Breast epithelium (tissue), 4 donors: ENCODE measurements at regions not wholly inside any gene's neighbourhood (a gene's known extent, or its start where the extent isn't known, plus 50 kb on each side); places are given as distances from the start of the nearest gene placed in this dataset.

ENCODE experiments used
- DNase-seq, 2 donors: peaks; one replicate each; pipeline ENCODE4 v3.0.0-alpha.2; 2019; ENCODE audit warnings: low spot score in 2 of 2
- H3K27ac ChIP-seq, 2 donors: fragments of 200-600 bp; sonication (generic) in 1 of 2; one replicate each; pipeline ENCODE4 v1.5.1; 2016 to 2019; ENCODE audit warnings: mild to moderate bottlenecking in 1 of 2
- H3K27me3 ChIP-seq, 2 donors: fragments of 200-600 bp; sonication (generic) in 1 of 2; one replicate each; pipeline versions ENCODE4 v1.5.1 to v1.6.0; 2017 to 2019; ENCODE audit warnings: control low read depth in 1 of 2, mild to moderate bottlenecking in 1 of 2
- H3K36me3 ChIP-seq: fragments of 200-600 bp; one replicate; pipeline ENCODE4 v1.5.1; 2019
- H3K4me1 ChIP-seq, 2 donors: fragments of 200-600 bp; sonication (generic); one replicate each; pipeline ENCODE4 v1.5.1; 2016 to 2019; ENCODE audit warnings: control low read depth in 1 of 2
- H3K4me3 ChIP-seq, 3 donors: fragments of 200-600 bp; sonication (generic); 1 replicate in 2 of 3; 2 replicates in 1 of 3; pipeline ENCODE4 v1.5.1; 2016 to 2019; ENCODE audit warnings: mild to moderate bottlenecking in 3 of 3, moderate library complexity in 2 of 3
- H3K9me3 ChIP-seq, 2 donors: fragments of 200-600 bp; sonication (generic) in 1 of 2; one replicate each; pipeline ENCODE4 v1.5.1; 2016 to 2019; ENCODE audit warnings: control low read depth in 1 of 2
- POLR2A ChIP-seq: fragments of 450-650 bp; IDR thresholded peaks from one replicate; pipeline ENCODE4 v1.6.1; 2016; ENCODE audit warnings: antibody characterized with exemption, mild to moderate bottlenecking, moderate library complexity
- POLR2AphosphoS5 ChIP-seq, 3 donors: sonication (generic); formaldehyde crosslinking; IDR thresholded peaks; one replicate each; pipeline ENCODE4 v1.6.1; 2017; ENCODE audit warnings: antibody characterized with exemption in 3 of 3
- intact Hi-C: fragments of 100-400 bp; cut with DNase I; formaldehyde crosslinking; loops from one replicate; pipeline ENCODE4 v1.15.1; 2023; ENCODE audit warnings: low total_unique reads
- TF ChIP-seq, protein P1 (sequence below), 3 donors: fragments of 450-650 bp; IDR thresholded peaks; one replicate each; pipeline ENCODE4 v1.5.1; 2016 to 2017; ENCODE audit warnings: antibody characterized with exemption in 3 of 3, mild to moderate bottlenecking in 3 of 3, moderate library complexity in 3 of 3

GRCh38 chr7:82539969-82540368 lies 96.4 kb upstream of the CACNA2D1 start:
- Histone ChIP-seq H3K27me3 (no peaks in the 10 kb centered on the region), H3K36me3 (no peaks in the 10 kb centered on the region), H3K4me1 (no peaks in the 10 kb centered on the region), H3K4me3 (no peak overlapping the region), H3K27ac (no peak overlapping the region), H3K9me3 (no peaks in the 10 kb centered on the region)
- no peak for TF ChIP-seq POLR2AphosphoS5 (IDR thresholded peaks at IDR 0.05)
- TF ChIP-seq, protein P1, sequence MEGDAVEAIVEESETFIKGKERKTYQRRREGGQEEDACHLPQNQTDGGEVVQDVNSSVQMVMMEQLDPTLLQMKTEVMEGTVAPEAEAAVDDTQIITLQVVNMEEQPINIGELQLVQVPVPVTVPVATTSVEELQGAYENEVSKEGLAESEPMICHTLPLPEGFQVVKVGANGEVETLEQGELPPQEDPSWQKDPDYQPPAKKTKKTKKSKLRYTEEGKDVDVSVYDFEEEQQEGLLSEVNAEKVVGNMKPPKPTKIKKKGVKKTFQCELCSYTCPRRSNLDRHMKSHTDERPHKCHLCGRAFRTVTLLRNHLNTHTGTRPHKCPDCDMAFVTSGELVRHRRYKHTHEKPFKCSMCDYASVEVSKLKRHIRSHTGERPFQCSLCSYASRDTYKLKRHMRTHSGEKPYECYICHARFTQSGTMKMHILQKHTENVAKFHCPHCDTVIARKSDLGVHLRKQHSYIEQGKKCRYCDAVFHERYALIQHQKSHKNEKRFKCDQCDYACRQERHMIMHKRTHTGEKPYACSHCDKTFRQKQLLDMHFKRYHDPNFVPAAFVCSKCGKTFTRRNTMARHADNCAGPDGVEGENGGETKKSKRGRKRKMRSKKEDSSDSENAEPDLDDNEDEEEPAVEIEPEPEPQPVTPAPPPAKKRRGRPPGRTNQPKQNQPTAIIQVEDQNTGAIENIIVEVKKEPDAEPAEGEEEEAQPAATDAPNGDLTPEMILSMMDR (IDR thresholded peaks at IDR 0.05), result no peak
- TF ChIP-seq POLR2A, result no peak
- no peak for DNase-seq
- intact Hi-C loops, result no loop called here

DNA sequence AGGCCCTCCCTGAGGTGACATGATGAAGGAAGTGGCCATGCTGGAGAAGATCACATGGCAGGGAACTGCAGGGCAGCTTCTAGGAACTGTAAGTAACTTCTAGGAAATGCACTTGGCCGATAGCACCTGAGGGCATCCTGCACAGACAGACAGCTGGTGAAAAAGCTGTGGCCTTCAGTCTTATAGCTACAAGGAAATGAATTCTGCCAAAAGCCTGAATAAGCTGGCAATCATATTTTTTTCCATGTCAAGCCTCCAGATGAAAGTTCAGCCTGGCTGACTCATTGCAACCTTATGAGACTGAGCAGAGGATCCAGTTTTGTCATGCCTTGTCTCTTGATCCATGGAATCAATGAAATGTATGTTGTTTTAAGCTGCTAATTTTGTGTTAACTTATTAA lies 91.1 kb upstream of the CACNA2D1 start:
- DNase-seq, result peak; percentile 48 to 52
- intact Hi-C loops, result no loop called here
- Histone ChIP-seq H3K4me1 (no peaks in the 10 kb centered on the region), H3K9me3 (no peaks in the 10 kb centered on the region), H3K4me3 (no peak overlapping the region), H3K27me3 (no peaks in the 10 kb centered on the region), H3K27ac (no peak overlapping the region), H3K36me3 (no peaks in the 10 kb centered on the region)
- TF ChIP-seq, protein P1 (IDR thresholded peaks at IDR 0.05), result no peak
- TF ChIP-seq POLR2AphosphoS5 (IDR thresholded peaks at IDR 0.05), result no peak
- no peak for TF ChIP-seq POLR2A

GRCh38 chr7:82530361-82530760 lies 86.8 kb upstream of the CACNA2D1 start:
- H3K9me3 ChIP-seq, result no peaks in the 10 kb centered on the region
- TF ChIP-seq, protein P1 (IDR thresholded peaks at IDR 0.05), result no peak
- TF ChIP-seq POLR2AphosphoS5 (IDR thresholded peaks at IDR 0.05) (no peak), POLR2A (no peak)
- H3K4me1 ChIP-seq, result no peaks in the 10 kb centered on the region
- H3K27me3 ChIP-seq, result no peaks in the 10 kb centered on the region
- no peak overlapping the region for H3K4me3 ChIP-seq
- no peaks in the 10 kb centered on the region for H3K36me3 ChIP-seq
- H3K27ac ChIP-seq, result no peak overlapping the region
- intact Hi-C loops, result no loop called here
- no peak for DNase-seq

- Histone ChIP-seq H3K4me3 (no peak overlapping the region), H3K36me3 (no peaks in the 10 kb centered on the region), H3K27ac (no peak overlapping the region), H3K27me3 (no peaks in the 10 kb centered on the region), H3K9me3 (no peaks in the 10 kb centered on the region), H3K4me1 (no peaks in the 10 kb centered on the region)
- intact Hi-C loops, result no loop called here
- TF ChIP-seq, protein P1 (IDR thresholded peaks at IDR 0.05), result no peak
- TF ChIP-seq POLR2AphosphoS5 (IDR thresholded peaks at IDR 0.05), result no peak
- no peak for TF ChIP-seq POLR2A
- DNase-seq, result no peak
Measured at GRCh38 chr7:82528577-82529310, 85.2 kb upstream of the CACNA2D1 start.

GRCh38 chr7:82527851-82528250 lies 84.3 kb upstream of the CACNA2D1 start:
- DNase-seq, result no peak
- no peaks in the 10 kb centered on the region for H3K36me3 ChIP-seq
- intact Hi-C loops, result no loop called here
- no peak overlapping the region for H3K27ac ChIP-seq
- no peaks in the 10 kb centered on the region for H3K4me1 ChIP-seq
- H3K9me3 ChIP-seq, result no peaks in the 10 kb centered on the region
- TF ChIP-seq, protein P1 (IDR thresholded peaks at IDR 0.05), result no peak
- no peak for TF ChIP-seq POLR2A
- no peak overlapping the region for H3K4me3 ChIP-seq
- H3K27me3 ChIP-seq, result no peaks in the 10 kb centered on the region
